ENCODE measurements at regions not wholly inside any gene's neighbourhood (a gene's known extent, or its start where the extent isn't known, plus 50 kb on each side); places are given as distances from the start of the nearest gene placed in this dataset.

GRCh38 chr3:18716821-18717220, 291.7 kb upstream of the SATB1 start:
- TF ChIP-seq CTCF (conservative IDR thresholded peaks at IDR 0.05; ENCODE audit: low read depth, low read length) = no peak
- TF ChIP-seq MAFK (IDR thresholded peaks at IDR 0.05; ENCODE audit: low read depth, low read length) = no peak
- TF ChIP-seq MAZ (IDR thresholded peaks at IDR 0.05; ENCODE audit: borderline replicate concordance, low read depth, low read length) = no peak
